ENCODE measurements at regions not wholly inside any gene's neighbourhood (a gene's known extent, or its start where the extent isn't known, plus 50 kb on each side); places are given as distances from the start of the nearest gene placed in this dataset.

- TF ChIP-seq, protein P1, sequence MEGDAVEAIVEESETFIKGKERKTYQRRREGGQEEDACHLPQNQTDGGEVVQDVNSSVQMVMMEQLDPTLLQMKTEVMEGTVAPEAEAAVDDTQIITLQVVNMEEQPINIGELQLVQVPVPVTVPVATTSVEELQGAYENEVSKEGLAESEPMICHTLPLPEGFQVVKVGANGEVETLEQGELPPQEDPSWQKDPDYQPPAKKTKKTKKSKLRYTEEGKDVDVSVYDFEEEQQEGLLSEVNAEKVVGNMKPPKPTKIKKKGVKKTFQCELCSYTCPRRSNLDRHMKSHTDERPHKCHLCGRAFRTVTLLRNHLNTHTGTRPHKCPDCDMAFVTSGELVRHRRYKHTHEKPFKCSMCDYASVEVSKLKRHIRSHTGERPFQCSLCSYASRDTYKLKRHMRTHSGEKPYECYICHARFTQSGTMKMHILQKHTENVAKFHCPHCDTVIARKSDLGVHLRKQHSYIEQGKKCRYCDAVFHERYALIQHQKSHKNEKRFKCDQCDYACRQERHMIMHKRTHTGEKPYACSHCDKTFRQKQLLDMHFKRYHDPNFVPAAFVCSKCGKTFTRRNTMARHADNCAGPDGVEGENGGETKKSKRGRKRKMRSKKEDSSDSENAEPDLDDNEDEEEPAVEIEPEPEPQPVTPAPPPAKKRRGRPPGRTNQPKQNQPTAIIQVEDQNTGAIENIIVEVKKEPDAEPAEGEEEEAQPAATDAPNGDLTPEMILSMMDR (conservative IDR thresholded peaks at IDR 0.05; ENCODE audit: low read depth, low read length) = no peak
- no peak for TF ChIP-seq EZH2 (IDR thresholded peaks at IDR 0.05; ENCODE audit: borderline replicate concordance, low read depth, low read length, poor library complexity, severe bottlenecking)
Observed at GRCh38 chr2:198213253-198213652, 408.9 kb downstream of the PLCL1 start.

All from A673 (cell line).